Neural progenitor cell (in vitro differentiated cells): ENCODE measurements at regions not wholly inside any gene's neighbourhood (a gene's known extent, or its start where the extent isn't known, plus 50 kb on each side); places are given as distances from the start of the nearest gene placed in this dataset.

Source experiments
- CTCF ChIP-seq: fragments of 200-600 bp; sonication (generic); IDR thresholded peaks from 2 replicates; pipeline ENCODE4 v1.5.1; 2017; ENCODE audit warnings: antibody characterized with exemption, mild to moderate bottlenecking
- EZH2 ChIP-seq: fragments of 200-600 bp; sonication (generic); IDR thresholded peaks from 2 replicates; pipeline ENCODE4 v1.6.1; 2017; ENCODE audit warnings: antibody characterized with exemption, mild to moderate bottlenecking, moderate library complexity

- no peak for TF ChIP-seq CTCF
- TF ChIP-seq EZH2, result no peak
These were observed 1389.4 kb downstream of the C4orf33 start for GRCh38 chr4:130485371-130485770.
